ENCODE measurements at regions not wholly inside any gene's neighbourhood (a gene's known extent, or its start where the extent isn't known, plus 50 kb on each side); places are given as distances from the start of the nearest gene placed in this dataset.

DNA sequence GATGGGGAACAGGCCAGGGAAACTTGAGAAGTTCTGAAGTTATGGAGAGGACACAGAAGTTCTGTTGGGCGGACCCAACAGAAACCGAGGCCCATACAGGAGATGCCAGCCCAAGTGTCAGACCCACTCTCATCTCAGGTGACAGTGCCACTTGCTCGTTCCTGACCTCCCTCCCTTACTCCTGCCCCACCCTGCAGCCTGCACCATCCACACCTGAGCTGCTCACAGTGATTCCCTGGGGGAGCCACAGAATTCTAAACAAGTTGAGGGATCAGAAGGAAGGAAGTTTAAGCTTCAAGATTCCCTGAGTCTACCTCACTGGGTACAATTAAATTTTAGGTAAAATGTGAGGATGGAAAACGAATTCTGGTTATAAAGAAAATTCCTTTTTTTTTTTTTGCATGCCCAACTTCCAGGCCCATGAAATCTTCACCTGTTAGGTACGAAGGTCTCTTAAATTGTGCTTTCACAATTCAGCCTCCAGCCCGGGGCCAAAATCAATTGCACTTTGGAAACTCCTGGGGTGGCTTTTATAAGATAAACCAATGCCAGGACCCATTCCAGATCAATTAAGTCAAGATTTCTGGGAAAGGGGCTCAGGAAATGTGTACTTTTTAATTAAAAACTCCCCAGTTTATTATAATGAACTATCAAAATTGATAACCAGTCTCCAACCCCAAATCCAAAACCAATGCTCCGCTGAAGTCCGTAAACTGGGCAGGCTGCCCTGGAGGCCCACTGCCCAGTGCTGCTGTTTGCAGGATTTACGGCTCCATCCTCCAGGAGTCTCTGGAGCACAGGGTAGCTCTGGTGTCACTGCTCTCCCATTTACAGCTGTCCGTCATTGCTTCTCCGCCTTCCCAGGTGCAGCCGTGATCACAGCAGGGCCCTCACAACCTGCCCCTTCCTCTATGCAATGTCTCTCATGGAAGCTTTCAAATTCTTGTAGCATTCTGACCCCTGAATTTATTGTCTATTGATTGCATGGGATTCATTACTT, 643.5 kb downstream of the UQCRFS1 start (continued):
- no peak for TF ChIP-seq ZNF398 (tag by site-specific recombination; IDR thresholded peaks at IDR 0.05)
- no peak for TF ChIP-seq ZNF518A (tag by site-specific recombination; conservative IDR thresholded peaks at IDR 0.05; ENCODE audit: low read depth)
- no peak for TF ChIP-seq ZNF544 (tag by site-specific recombination; IDR thresholded peaks at IDR 0.05)
- TF ChIP-seq TRIM28 (IDR thresholded peaks at IDR 0.05; ENCODE audit: borderline replicate concordance, low read length) = no peak
- TF ChIP-seq ZBTB7A (tag by site-specific recombination; IDR thresholded peaks at IDR 0.05; ENCODE audit: low read depth) = no peak
- TF ChIP-seq, protein P1, sequence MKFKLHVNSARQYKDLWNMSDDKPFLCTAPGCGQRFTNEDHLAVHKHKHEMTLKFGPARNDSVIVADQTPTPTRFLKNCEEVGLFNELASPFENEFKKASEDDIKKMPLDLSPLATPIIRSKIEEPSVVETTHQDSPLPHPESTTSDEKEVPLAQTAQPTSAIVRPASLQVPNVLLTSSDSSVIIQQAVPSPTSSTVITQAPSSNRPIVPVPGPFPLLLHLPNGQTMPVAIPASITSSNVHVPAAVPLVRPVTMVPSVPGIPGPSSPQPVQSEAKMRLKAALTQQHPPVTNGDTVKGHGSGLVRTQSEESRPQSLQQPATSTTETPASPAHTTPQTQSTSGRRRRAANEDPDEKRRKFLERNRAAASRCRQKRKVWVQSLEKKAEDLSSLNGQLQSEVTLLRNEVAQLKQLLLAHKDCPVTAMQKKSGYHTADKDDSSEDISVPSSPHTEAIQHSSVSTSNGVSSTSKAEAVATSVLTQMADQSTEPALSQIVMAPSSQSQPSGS (tag by site-specific recombination; IDR thresholded peaks at IDR 0.05; ENCODE audit: low read depth) = no peak
- no peak for TF ChIP-seq ZBTB6 (tag by site-specific recombination; IDR thresholded peaks at IDR 0.05)
- TF ChIP-seq ZNF701 (tag by site-specific recombination; IDR thresholded peaks at IDR 0.05) = no peak
- TF ChIP-seq ZNF23 (tag by site-specific recombination; IDR thresholded peaks at IDR 0.05; ENCODE audit: borderline replicate concordance) = no peak

DNA sequence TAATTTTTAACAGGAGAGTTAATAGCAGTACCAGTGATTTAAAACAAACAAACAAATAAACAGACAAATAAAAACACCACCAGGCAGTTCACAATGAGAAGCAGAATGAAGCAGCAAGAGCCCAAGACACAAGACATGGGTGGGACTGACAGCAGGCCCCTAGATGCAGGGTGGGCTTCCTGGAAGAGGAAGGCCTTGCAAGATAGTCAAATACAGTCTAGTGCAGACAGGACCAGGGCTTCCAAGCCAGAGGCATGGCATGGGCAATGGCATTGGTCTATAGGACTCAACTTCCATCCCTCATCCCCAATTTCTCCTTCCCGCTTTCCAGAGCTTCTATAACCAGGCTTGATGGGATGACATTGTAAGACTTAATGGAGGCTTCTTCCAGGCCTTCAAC, 645.1 kb downstream of the UQCRFS1 start:
- ChIA-PET CTCF (interaction anchor here (1.3 kb wide), 1 partner anchor 66 kb away, joined by 5 read pairs; no protein-coding TSS in a partner anchor), POLR2A (no interaction called here)
- no peaks in the 10 kb centered on the region for H3K9me3 ChIP-seq (ENCODE audit: control insufficient read depth, insufficient read depth, low read depth, low read length)

More for the DNA sequence above, 645.1 kb downstream of the UQCRFS1 start:
- H3K27ac ChIP-seq (ENCODE audit: extremely low read depth, low read depth, low read length) = 0 out of 2 replicates have a peak overlapping the region, but pooled peaks have one; percentile 16
- H3K36me3 ChIP-seq (ENCODE audit: control insufficient read depth in 2 of 2, insufficient read depth in 1 of 2, low read length in 2 of 2) = no peaks in the 10 kb centered on the region; a peak in 1 of 3 replicates
- TF ChIP-seq ZBTB1 (tag by site-specific recombination; IDR thresholded peaks at IDR 0.05) (no peak), ZNF140 (tag by site-specific recombination; IDR thresholded peaks at IDR 0.05) (no peak), ZNF174 (tag by site-specific recombination; IDR thresholded peaks at IDR 0.05) (no peak), ZNF76 (tag by site-specific recombination; IDR thresholded peaks at IDR 0.05; ENCODE audit: borderline replicate concordance, low read depth) (no peak), ZBTB11 (tag by site-specific recombination; conservative IDR thresholded peaks at IDR 0.05; ENCODE audit: low read depth) (no peak)
- TF ChIP-seq, protein P2, sequence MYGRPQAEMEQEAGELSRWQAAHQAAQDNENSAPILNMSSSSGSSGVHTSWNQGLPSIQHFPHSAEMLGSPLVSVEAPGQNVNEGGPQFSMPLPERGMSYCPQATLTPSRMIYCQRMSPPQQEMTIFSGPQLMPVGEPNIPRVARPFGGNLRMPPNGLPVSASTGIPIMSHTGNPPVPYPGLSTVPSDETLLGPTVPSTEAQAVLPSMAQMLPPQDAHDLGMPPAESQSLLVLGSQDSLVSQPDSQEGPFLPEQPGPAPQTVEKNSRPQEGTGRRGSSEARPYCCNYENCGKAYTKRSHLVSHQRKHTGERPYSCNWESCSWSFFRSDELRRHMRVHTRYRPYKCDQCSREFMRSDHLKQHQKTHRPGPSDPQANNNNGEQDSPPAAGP (tag by site-specific recombination; IDR thresholded peaks at IDR 0.05) = no peak
- no peaks in the 10 kb centered on the region for H3K4me1 ChIP-seq (ENCODE audit: control insufficient read depth, insufficient read depth, low read length)
- no peak overlapping the region for H3K4me3 ChIP-seq (ENCODE audit: low read depth, low read length)
